IMR-90 (cell line): ENCODE measurements at regions not wholly inside any gene's neighbourhood (a gene's known extent, or its start where the extent isn't known, plus 50 kb on each side); places are given as distances from the start of the nearest gene placed in this dataset.

Source experiments
- CHD1 ChIP-seq: IDR thresholded peaks from 2 replicates; pipeline ENCODE4 v1.6.1; 2012; ENCODE audit warnings: low read depth, low read length, improper control_type of control experiment
- CTCF ChIP-seq: conservative IDR thresholded peaks from 2 replicates; pipeline ENCODE4 v1.5.1; 2012; ENCODE audit warnings: mild to moderate bottlenecking, low read depth, low read length, improper control_type of control experiment
- FOS ChIP-seq: fragments of 150-350 bp; IDR thresholded peaks from 2 replicates; pipeline ENCODE4 v1.6.1; 2016; ENCODE audit warnings: low read depth, low read length
- MAFK ChIP-seq: IDR thresholded peaks from 2 replicates; pipeline ENCODE4 v1.6.1; 2012; ENCODE audit warnings: low read depth, low read length, improper control_type of control experiment
- NFE2L2 ChIP-seq: fragments of 150-350 bp; IDR thresholded peaks from 2 replicates; pipeline ENCODE4 v1.6.1; 2016; ENCODE audit warnings: low read depth, mild to moderate bottlenecking, low read length
- POLR2A ChIP-seq: IDR thresholded peaks from 2 replicates; pipeline ENCODE4 v1.6.1; 2012; ENCODE audit warnings: mild to moderate bottlenecking, low read depth, low read length
- RAD21 ChIP-seq: IDR thresholded peaks from 2 replicates; pipeline ENCODE4 v1.6.1; 2012; ENCODE audit warnings: low read length, improper control_type of control experiment
- SMC3 ChIP-seq: fragments of 150-350 bp; IDR thresholded peaks from 2 replicates; pipeline ENCODE4 v1.6.1; 2016; ENCODE audit warnings: low read depth, mild to moderate bottlenecking, antibody characterized with exemption, low read length, moderate library complexity

- TF ChIP-seq POLR2A (no peak), CTCF (no peak), RAD21 (no peak), NFE2L2 (no peak), SMC3 (no peak), FOS (no peak), MAFK (no peak), CHD1 (no peak)
These were observed 91.3 kb upstream of the FAM171A1 start for GRCh38 chr10:15462253-15462897.
